ENCODE measurements at regions not wholly inside any gene's neighbourhood (a gene's known extent, or its start where the extent isn't known, plus 50 kb on each side); places are given as distances from the start of the nearest gene placed in this dataset.

GRCh38 chr10:61184429-61184828 lies 240.4 kb upstream of the RHOBTB1 start:
- DNase-seq: no peak

- DNase-seq: no peak
Measured at GRCh38 chr10:61183967-61184366, 240.0 kb upstream of the RHOBTB1 start.

GRCh38 chr10:61181832-61182231 lies 237.8 kb upstream of the RHOBTB1 start:
- DNase-seq: no peak

- no peak for DNase-seq
Measured at GRCh38 chr10:61179771-61180170, 235.8 kb upstream of the RHOBTB1 start.

- no peak for DNase-seq
Measured at GRCh38 chr10:61176424-61176823, 232.4 kb upstream of the RHOBTB1 start.

GRCh38 chr10:61175316-61175715 lies 231.3 kb upstream of the RHOBTB1 start:
- DNase-seq: no peak

GRCh38 chr10:61173450-61173849 lies 229.5 kb upstream of the RHOBTB1 start:
- no peak for DNase-seq

GRCh38 chr10:61172182-61172926 lies 228.4 kb upstream of the RHOBTB1 start:
- DNase-seq: no peak

- DNase-seq: no peak
Measured at GRCh38 chr10:61170594-61170993, 226.6 kb upstream of the RHOBTB1 start.

GRCh38 chr10:61169294-61169693 lies 225.3 kb upstream of the RHOBTB1 start:
- DNase-seq: no peak

- no peak for DNase-seq
Measured at GRCh38 chr10:61166489-61166888, 222.5 kb upstream of the RHOBTB1 start.

GRCh38 chr10:61166065-61166464 lies 222.1 kb upstream of the RHOBTB1 start:
- DNase-seq: no peak

GRCh38 chr10:61164458-61165160 lies 220.6 kb upstream of the RHOBTB1 start:
- no peak for DNase-seq

- no peak for DNase-seq
Measured at GRCh38 chr10:61163403-61163802, 219.4 kb upstream of the RHOBTB1 start.

- no peak for DNase-seq
Measured at GRCh38 chr10:61160253-61160652, 216.3 kb upstream of the RHOBTB1 start.

GRCh38 chr10:61159253-61159652 lies 215.3 kb upstream of the RHOBTB1 start:
- DNase-seq: peak; percentile 37

- DNase-seq: no peak
Measured at GRCh38 chr10:61157182-61157581, 213.2 kb upstream of the RHOBTB1 start.

GRCh38 chr10:61153771-61154170 lies 209.8 kb upstream of the RHOBTB1 start:
- no peak for DNase-seq

- no peak for DNase-seq
Measured at GRCh38 chr10:61151059-61151458, 207.1 kb upstream of the RHOBTB1 start.

- DNase-seq: no peak
Measured at GRCh38 chr10:61148451-61148850, 204.5 kb upstream of the RHOBTB1 start.

- DNase-seq: no peak
Measured at GRCh38 chr10:61142987-61143386, 199.0 kb upstream of the RHOBTB1 start.

- DNase-seq: peak; percentile 50
Measured at GRCh38 chr10:61140765-61141392, 196.9 kb upstream of the RHOBTB1 start.

GRCh38 chr10:61139592-61139953 lies 195.6 kb upstream of the RHOBTB1 start:
- no peak for DNase-seq
